ENCODE measurements at regions not wholly inside any gene's neighbourhood (a gene's known extent, or its start where the extent isn't known, plus 50 kb on each side); places are given as distances from the start of the nearest gene placed in this dataset.

GRCh38 chr6:133591275-133591674 is 297.6 kb upstream of the TCF21 start:
- in situ Hi-C loops (cut with MboI; ENCODE audit: low sequenced_read_pairs, unreplicated experiment) = no loop called here
- no peak for DNase-seq (ENCODE audit: low spot score)
- no peak for TF ChIP-seq CTCF (IDR thresholded peaks at IDR 0.05; ENCODE audit: borderline replicate concordance, control extremely low read depth, extremely low read depth, insufficient read depth, missing control alignments)

- no peak for TF ChIP-seq CTCF (IDR thresholded peaks at IDR 0.05; ENCODE audit: borderline replicate concordance, control extremely low read depth, extremely low read depth, insufficient read depth, missing control alignments)
- DNase-seq (ENCODE audit: low spot score) = no peak
- in situ Hi-C loops (cut with MboI; ENCODE audit: low sequenced_read_pairs, unreplicated experiment) = no loop called here
These were observed 294.2 kb upstream of the TCF21 start for GRCh38 chr6:133594652-133595110.

GRCh38 chr6:133595111-133595761 is 293.7 kb upstream of the TCF21 start:
- in situ Hi-C loops (cut with MboI; ENCODE audit: low sequenced_read_pairs, unreplicated experiment) = no loop called here
- no peak for DNase-seq (ENCODE audit: low spot score)
- TF ChIP-seq CTCF (IDR thresholded peaks at IDR 0.05; ENCODE audit: borderline replicate concordance, control extremely low read depth, extremely low read depth, insufficient read depth, missing control alignments) = no peak

GRCh38 chr6:133606852-133607251 is 282.1 kb upstream of the TCF21 start:
- in situ Hi-C loops (cut with MboI; ENCODE audit: low sequenced_read_pairs, unreplicated experiment) = no loop called here
- DNase-seq (ENCODE audit: low spot score) = no peak

GRCh38 chr6:133608620-133609019 is 280.3 kb upstream of the TCF21 start:
- in situ Hi-C loops (cut with MboI; ENCODE audit: low sequenced_read_pairs, unreplicated experiment) = no loop called here
- TF ChIP-seq CTCF (IDR thresholded peaks at IDR 0.05; ENCODE audit: borderline replicate concordance, control extremely low read depth, extremely low read depth, insufficient read depth, missing control alignments) = no peak
- DNase-seq (ENCODE audit: low spot score) = no peak

More at GRCh38 chr6:133606852-133607251, 282.1 kb upstream of the TCF21 start:
- no peak for TF ChIP-seq CTCF (IDR thresholded peaks at IDR 0.05; ENCODE audit: borderline replicate concordance, control extremely low read depth, extremely low read depth, insufficient read depth, missing control alignments)

- DNase-seq (ENCODE audit: low spot score) = no peak
- in situ Hi-C loops (cut with MboI; ENCODE audit: low sequenced_read_pairs, unreplicated experiment) = no loop called here
- no peak for TF ChIP-seq CTCF (IDR thresholded peaks at IDR 0.05; ENCODE audit: borderline replicate concordance, control extremely low read depth, extremely low read depth, insufficient read depth, missing control alignments)
These were observed 279.3 kb upstream of the TCF21 start for GRCh38 chr6:133609415-133610226.
